GM21528 (cell line): ENCODE measurements at regions not wholly inside any gene's neighbourhood (a gene's known extent, or its start where the extent isn't known, plus 50 kb on each side); places are given as distances from the start of the nearest gene placed in this dataset.

Experiments used
- ATAC-seq: cut with Tn5 transposase; IDR thresholded peaks from one replicate; pipeline ENCODE4 v1.9.1; 2021; ENCODE audit warnings: mild to moderate bottlenecking, moderate library complexity; ENCODE audit not compliant: unreplicated experiment, low FRiP score

GRCh38 chr1:57894315-57894714 lies 470.5 kb upstream of the DAB1 start:
- ATAC-seq: no peak

GRCh38 chr1:57889676-57890320 lies 465.9 kb upstream of the DAB1 start:
- no peak for ATAC-seq

GRCh38 chr1:57887964-57888491 lies 464.2 kb upstream of the DAB1 start:
- no peak for ATAC-seq

GRCh38 chr1:57886376-57886775 lies 462.5 kb upstream of the DAB1 start:
- no peak for ATAC-seq

GRCh38 chr1:57883642-57883995 lies 459.8 kb upstream of the DAB1 start:
- no peak for ATAC-seq

- ATAC-seq: no peak
Observed at GRCh38 chr1:57882934-57883641, 459.2 kb upstream of the DAB1 start.

GRCh38 chr1:57882072-57882471 lies 458.2 kb upstream of the DAB1 start:
- ATAC-seq: no peak

- ATAC-seq: no peak
Observed at GRCh38 chr1:57881639-57882038, 457.8 kb upstream of the DAB1 start.

- ATAC-seq: no peak
Observed at GRCh38 chr1:57879700-57880099, 455.8 kb upstream of the DAB1 start.

GRCh38 chr1:57874418-57874877 lies 450.6 kb upstream of the DAB1 start:
- no peak for ATAC-seq

GRCh38 chr1:57872913-57873312 lies 449.1 kb upstream of the DAB1 start:
- no peak for ATAC-seq

- ATAC-seq: no peak
Observed at GRCh38 chr1:57868908-57869307, 445.0 kb upstream of the DAB1 start.

- ATAC-seq: no peak
Observed at GRCh38 chr1:57868239-57868638, 444.4 kb upstream of the DAB1 start.

- no peak for ATAC-seq
Observed at GRCh38 chr1:57866998-57867397, 443.1 kb upstream of the DAB1 start.

GRCh38 chr1:57860931-57861565 lies 437.2 kb upstream of the DAB1 start:
- ATAC-seq: no peak

GRCh38 chr1:57860325-57860724 lies 436.5 kb upstream of the DAB1 start:
- ATAC-seq: no peak

GRCh38 chr1:57858740-57859139 lies 434.9 kb upstream of the DAB1 start:
- ATAC-seq: no peak

- ATAC-seq: no peak
Observed at GRCh38 chr1:57857809-57858208, 433.9 kb upstream of the DAB1 start.

- ATAC-seq: no peak
Observed at GRCh38 chr1:57854436-57854835, 430.6 kb upstream of the DAB1 start.

- no peak for ATAC-seq
Observed at GRCh38 chr1:57850176-57850940, 426.5 kb upstream of the DAB1 start.

GRCh38 chr1:57848406-57848805 lies 424.5 kb upstream of the DAB1 start:
- ATAC-seq: no peak
